GM12865 (cell line): ENCODE measurements at regions not wholly inside any gene's neighbourhood (a gene's known extent, or its start where the extent isn't known, plus 50 kb on each side); places are given as distances from the start of the nearest gene placed in this dataset.

ENCODE experiments used
- DNase-seq: peaks from one replicate; pipeline ENCODE4 v3.0.0; 2010; ENCODE audit warnings: low read depth
- H3K4me3 ChIP-seq: 2 replicates; pipeline ENCODE4 v1.5.1; 2011; ENCODE audit warnings: mild to moderate bottlenecking, low read depth, low read length, control low read depth
- CTCF ChIP-seq: IDR thresholded peaks from 2 replicates; pipeline ENCODE4 v1.5.1; 2011; ENCODE audit warnings: low read length, control low read depth, low read depth, inconsistent platforms; ENCODE audit not compliant: insufficient read depth; ENCODE audit errors: missing control alignments

GRCh38 chr5:164207646-164208045, 702.2 kb downstream of the MAT2B start:
- TF ChIP-seq CTCF, result no peak
- DNase-seq, result no peak
- H3K4me3 ChIP-seq, result no peak overlapping the region

DNA sequence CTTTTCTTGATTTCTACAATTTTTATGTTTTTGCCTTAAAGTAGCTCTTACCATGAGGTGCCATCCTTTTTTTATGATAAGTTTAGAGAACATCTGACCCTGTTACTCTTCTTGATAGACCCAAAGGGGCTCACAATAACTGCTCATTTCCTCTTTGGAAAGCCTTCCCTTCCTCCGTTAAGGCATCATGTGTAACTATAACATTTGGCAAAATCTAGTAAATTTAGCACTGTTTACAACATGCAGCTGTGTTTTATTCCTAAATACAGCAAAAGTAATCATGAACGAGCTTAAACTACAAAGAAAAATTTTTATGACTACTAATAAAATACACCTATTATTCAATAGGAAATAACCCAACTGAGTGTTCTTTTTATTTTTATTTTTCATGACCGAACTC, 705.1 kb downstream of the MAT2B start:
- no peak for TF ChIP-seq CTCF
- no peak for DNase-seq
- no peak overlapping the region for H3K4me3 ChIP-seq

- no peak for DNase-seq
- no peak overlapping the region for H3K4me3 ChIP-seq
- TF ChIP-seq CTCF, result no peak
Measured at GRCh38 chr5:164214698-164215097, 709.3 kb downstream of the MAT2B start.

DNA sequence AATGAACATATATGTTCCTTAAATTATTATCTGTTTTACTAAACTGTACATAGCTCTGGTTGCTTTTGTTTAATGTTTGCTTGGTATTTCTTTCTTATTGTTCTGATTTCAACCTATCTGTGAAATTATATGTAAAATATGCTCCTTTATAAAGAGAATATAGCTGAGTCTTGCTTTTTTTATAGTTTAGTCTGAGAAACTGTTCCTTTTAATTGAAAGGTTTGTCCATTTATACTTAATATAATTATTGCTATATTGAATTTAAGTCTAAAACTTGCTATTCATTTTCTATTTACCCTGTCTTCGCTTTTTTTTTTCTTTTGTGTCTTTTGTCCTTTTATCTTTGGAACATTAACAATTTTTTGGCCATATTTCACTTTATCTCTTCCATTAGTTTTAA, 712.0 kb downstream of the MAT2B start:
- no peak overlapping the region for H3K4me3 ChIP-seq
- no peak for TF ChIP-seq CTCF
- no peak for DNase-seq

GRCh38 chr5:164220522-164220921, 715.1 kb downstream of the MAT2B start:
- TF ChIP-seq CTCF, result no peak
- DNase-seq, result no peak
- H3K4me3 ChIP-seq, result no peak overlapping the region

GRCh38 chr5:164224236-164224635, 718.8 kb downstream of the MAT2B start:
- no peak for TF ChIP-seq CTCF
- H3K4me3 ChIP-seq, result no peak overlapping the region
- no peak for DNase-seq

DNA sequence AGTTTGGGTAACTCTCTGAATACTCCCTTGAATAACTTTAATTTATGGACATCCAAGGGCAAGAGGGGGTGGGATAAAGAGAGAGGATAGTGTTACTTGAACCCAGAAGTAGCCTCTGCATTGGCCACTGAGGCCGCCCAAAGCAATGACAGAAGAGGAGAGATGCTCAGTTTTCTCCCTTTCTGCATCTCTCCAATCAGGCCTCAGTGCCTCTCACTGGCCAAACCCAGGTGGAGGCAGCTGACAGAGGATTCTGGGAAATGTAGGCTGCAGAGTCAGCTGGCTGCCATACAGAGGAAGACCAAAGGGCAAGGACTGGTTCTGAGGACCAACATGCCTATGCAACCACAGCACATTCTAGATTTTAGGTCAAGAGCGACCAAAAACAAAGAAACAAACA, 719.4 kb downstream of the MAT2B start:
- no peak for TF ChIP-seq CTCF
- DNase-seq, result no peak
- no peak overlapping the region for H3K4me3 ChIP-seq
